Left forelimb (tissue), 1 donor: ENCODE measurements at regions not wholly inside any gene's neighbourhood (a gene's known extent, or its start where the extent isn't known, plus 50 kb on each side); places are given as distances from the start of the nearest gene placed in this dataset.
"Not testable (repeated sequence)": the region's sequence is repeated elsewhere in the genome, so short reads cannot be mapped to it uniquely, and the experiment has no call there.

Experiments
- DNase-seq: peaks from one replicate; pipeline ENCODE4 v3.0.0-alpha.2; 2018; ENCODE audit warnings: low spot score

DNA sequence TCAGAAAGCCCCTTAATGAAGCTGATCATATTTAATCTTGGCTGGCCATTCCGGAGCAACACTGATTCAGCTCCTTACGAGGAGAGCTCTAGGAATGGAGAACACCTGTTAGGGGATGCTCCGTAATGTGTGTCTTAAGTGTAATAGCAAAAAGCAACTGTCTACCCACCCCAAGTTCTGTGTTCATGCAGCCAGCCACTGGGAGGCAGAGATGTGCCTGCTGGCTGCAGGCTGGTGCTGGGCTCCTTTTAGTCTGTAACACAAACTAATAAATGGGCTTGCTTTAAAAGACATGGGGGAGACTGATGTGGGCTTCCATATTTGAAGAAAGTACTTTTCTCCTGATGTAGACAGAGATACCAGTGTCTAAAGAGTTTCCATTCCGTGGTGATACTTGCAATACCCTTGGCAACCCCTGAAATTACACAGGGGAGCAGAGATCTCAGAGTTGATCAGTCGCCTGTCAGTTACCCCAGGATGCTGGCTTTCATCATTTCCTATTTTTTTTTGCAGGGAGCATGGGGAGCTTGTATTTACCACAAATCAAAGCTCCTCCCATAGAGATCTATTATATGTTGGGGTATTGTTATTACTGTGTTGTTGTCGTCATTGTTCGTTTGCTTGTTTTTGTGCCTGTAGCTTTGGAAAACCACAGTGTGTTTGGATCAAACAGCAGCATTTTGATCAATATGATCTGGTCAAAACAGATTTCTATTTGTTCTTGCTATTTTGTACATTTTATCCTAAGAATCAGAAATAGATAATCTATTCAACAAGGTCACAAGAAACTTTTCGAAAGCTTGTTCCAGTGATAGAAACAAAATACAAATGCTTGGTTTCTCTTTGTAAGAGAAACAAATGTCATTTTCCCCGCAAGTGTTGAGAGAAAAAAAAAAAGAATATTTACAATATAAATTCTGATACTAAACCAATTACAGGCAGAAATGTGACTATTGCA, 65.8 kb downstream of the MTX3 start:
- DNase-seq = no peak

DNA sequence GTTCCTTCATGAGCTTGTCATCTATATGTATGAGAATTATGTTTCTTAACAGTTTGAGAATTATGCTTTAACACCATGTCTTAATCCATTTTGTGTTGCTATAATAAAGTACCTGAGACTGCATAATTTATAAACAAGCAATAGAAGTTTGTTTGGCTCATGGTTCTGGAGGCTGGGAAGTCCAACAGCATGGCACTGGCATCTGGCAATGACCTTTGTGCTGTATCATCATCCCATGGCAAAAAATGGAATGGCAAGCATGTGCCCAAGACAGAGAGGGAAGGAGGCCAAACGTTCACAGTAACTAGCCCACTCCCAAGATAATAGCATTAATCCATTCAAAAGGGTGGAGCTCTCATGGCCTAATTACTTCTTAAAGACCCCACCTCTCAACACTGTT, 67.6 kb downstream of the MTX3 start:
- no peak for DNase-seq

DNA sequence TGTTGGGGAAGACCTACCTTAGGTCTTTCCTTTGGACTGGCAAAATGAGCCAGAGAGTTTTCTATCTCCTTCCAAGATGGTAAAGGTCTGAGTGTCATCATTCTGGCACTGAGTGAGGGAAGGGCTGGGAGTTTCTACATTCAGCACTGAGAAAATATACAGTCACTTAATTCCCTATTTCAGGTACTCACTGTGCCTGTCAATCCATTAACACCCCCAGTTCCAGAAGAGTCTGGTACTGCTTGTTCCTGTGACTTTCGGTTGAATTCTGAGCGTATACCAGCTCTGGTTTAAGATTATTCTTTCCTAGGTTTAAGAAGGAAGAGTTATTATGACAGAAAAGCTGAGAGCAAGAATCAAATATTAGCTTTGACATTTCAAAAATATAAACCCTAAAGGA, 68.4 kb downstream of the MTX3 start:
- DNase-seq = no peak

DNA sequence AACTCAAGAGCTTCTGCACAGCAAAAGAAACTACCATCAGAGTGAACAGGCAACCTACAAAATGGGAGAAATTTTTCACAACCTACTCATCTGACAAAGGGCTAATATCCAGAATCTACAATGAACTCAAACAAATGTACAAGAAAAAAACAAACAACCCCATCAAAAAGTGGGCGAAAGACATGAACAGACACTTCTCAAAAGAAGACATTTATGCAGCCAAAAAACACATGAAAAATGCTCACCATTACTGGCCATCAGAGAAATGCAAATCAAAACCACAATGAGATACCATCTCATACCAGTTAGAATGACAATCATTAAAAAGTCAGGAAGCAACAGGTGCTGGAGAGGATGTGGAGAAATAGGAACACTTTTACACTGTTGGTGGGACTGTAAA, 83.6 kb downstream of the MTX3 start:
- DNase-seq = not testable (repeated sequence)

DNA sequence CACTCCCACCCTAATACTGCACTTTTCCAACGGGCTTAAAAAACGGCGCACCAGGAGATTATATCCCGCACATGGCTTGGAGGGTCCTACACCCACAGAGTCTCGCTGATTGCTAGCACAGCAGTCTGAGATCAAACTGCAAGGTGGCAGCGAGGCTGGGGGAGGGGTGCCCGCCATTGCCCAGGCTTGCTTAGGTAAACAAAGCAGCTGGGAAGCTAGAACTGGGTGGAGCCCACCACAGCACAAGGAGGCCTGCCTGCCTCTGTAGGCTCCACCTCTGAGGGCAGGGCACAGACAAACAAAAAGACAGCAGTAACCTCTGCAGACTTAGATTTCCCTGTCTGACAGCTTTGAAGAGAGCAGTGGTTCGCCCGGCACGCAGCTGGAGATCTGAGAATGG, 88.5 kb downstream of the MTX3 start:
- DNase-seq = not testable (repeated sequence)

DNA sequence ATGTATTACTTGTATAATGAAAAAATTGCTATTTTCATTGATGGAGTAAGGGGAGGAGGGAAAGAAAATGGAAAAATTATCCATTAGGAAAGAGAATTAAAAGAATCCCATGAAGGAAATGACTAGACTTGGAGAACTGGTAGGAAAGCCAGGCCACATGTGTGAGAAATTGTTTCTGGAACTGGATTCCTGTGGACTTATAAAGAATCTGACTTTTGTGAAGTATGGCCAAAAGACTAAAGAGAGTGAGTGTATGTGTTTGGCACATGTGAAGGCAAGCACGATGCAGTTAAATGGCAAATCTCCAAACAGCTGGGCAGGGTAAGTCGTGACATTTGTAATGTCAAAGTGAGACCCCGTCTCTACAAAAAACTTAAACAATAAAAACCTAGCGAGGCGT, 89.4 kb downstream of the MTX3 start:
- no peak for DNase-seq

DNA sequence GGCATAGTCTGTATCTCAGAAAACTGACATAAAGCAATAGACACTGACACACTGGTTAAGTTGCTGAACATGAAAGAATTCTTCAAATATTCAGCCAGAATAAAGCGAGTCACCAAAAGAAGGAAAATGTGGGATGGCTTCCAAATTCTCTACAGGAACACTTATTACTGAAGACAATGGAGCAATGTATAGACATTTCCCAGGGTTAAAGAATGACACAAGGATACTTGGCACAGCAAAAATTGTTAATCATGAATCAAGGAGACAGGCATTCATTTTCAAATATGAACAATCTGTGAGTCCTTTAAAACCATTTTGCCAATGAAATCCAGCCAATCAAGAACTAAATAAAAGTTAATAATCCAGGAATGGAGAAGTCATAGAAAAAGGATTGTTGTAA, 92.5 kb downstream of the MTX3 start:
- no peak for DNase-seq

DNA sequence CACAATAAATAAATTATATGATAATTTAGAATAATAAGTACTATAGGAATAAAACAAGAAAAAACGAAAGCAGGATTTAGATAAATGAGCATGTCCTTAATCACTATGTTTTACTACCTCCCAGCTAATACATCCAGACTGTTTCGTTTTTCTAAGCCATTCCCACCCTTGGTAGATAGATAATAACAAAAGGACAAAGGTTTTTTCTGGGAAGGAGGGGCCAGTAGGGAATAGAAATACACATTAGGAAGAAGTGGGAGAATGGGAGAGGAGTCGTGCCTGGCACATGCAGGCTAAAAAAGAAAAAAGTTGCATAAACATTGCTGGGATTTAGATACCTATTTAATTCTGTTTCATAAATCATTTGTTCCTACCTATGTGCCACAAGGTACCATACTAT, 97.1 kb downstream of the MTX3 start:
- no peak for DNase-seq

DNA sequence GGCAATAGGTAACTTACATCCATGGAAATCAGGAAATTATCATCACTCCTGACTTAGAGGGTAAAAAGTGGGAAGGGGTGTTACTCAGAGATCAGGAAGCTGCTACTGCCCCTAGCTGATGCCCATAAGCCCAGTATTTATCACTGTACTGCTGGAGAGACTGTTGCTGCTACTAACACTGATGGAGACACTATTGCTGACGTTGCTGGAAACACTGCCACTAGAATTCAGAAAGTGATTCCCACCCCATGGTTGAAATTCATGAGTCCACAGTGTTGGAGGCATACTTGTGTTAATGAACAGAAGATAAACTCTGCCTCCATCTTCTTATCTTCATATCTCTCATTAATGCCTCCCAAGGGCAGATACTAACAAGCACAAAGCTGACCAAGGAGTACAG, 97.6 kb downstream of the MTX3 start:
- no peak for DNase-seq

DNA sequence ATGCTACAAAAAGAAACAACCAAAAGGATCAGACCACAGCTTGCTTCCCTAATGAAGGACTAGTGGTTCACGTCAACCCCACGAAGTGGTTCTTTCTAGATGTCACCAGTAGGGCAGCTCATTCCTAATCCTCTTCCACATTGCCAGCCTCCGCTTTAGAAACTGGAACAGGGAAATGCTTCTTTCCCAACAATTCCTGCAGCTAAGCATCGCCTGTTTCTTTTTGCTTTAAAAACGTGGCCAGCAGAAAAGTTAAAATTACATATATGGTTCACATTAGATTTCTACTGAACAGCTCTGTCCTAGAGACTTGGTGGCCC, 100.2 kb downstream of the MTX3 start:
- no peak for DNase-seq

DNA sequence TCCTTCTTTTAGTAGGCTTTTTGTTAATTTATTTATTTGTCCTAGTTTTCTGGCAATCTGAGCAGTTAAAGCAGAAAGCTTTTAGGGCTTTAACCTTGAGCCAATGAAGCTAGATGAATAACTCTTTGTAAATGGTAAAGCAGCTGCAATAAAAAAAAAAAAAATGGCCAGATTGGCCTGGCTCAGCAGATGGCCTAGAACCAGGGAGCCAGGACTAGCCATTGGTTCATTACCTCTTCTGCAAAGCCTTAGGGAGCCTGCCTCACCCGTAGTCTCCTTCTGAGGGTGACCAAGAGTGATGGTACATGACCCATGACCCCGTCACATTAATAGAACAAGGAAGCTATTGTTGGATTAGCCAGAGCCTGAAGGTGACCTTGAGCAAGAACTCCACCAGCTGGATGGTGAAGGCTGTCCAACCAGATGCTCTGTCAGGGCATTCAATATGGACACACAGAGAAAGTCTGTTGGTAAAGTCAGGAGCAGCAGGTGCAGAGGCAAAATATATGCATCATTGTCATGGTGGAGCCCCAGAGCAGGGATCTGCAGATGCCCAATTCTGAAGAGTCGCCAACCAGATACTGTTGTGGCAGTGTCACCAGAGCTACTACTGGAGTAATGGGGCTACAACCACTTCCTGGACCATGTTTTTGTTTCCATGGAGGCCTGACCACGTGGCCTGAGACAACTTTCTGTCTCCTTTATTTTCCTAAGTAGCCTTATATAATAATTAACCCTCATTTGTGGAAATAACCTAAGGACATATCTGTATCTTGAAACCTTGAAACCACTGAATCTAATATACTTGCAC, 100.7 kb downstream of the MTX3 start:
- DNase-seq = no peak

DNA sequence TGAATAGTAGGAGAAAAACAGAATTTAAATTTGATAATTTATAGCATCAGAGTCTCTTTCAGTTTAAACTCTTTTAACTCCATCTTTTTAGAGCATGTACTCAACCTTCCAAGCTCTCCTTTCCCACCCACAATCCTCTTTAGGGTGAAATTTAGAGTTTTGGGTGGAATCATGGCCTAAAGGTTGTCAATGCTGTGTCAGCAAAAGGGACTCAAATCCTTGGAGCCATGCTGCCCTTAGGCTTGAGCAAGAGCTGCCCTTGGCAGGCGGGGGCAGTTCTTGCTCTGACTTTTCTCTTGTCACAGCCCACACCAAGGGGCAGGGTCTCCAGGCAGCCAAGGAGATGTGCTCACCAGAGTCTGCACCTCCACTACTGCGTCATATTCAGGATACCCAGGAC, 102.4 kb downstream of the MTX3 start:
- no peak for DNase-seq

DNA sequence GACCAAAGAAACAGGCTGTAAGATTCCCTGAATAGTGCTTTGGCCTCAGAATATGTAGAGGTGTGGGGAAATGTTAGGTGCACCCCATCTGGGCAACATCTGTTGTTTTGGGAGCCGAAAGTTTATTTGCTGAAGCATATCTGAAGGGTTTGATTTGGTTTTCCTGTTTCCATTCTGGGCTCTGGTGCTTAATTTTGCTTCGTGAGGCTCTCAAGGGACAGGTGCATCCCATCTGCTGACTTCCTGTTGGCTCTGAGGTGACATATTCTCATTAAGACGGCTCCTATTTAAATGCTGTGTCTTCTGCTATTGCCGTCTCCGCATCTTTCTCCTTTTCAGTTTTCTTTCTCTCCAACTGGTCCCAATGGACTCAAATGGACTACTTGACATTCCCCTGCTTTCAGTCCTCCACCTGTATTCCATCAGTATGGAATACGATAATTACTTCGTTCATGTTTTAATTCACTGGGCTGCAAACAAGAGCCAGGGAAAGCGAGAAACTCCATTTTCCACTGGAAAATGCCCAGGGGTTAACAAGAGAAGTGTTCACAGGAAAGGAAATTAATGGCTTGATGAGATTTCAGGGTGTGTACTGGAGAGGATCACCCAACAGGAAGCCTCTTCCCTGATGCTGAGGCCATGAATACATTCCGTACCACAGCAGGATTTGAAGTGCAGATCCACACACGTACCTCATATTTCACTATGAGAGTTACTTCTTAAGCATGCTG, 104.0 kb downstream of the MTX3 start:
- DNase-seq = no peak

DNA sequence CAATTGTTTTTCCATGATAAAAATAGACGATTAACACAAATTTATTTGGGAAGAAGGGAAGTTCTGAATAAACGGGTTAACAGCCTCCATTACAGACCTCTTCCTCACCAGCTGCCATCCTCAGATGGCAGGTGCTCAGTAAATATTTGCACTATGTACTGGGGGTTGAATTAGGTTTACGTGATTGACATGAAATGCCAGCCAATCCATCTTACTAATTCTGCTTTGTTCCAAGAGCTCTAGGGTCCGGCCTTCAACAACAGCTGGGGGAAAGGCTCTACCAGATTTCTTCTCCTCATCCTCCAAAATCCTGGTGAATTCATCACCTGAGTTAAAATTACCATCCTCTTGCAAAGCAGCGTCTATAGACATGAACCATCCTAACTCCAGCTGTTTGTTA, 104.6 kb downstream of the MTX3 start:
- no peak for DNase-seq

DNA sequence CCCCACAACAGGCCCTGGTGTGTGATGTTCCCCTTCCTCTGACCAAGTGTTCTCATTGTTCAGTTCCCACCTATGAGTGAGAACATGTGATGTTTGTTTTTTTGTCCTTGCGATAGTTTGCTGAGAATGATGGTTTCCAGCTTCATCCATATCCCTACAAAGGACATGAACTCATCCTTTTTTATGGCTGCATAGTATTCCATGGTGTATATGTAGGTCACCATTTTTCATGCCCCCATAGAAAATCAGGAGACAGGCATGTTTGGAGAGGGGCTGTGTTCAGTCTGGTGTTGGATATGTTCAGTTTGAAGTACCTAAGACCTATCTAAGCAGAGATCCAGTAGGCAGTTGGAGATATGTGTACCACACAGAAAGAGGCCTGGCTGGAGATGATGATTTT, 111.2 kb downstream of the MTX3 start:
- not testable (repeated sequence) for DNase-seq

DNA sequence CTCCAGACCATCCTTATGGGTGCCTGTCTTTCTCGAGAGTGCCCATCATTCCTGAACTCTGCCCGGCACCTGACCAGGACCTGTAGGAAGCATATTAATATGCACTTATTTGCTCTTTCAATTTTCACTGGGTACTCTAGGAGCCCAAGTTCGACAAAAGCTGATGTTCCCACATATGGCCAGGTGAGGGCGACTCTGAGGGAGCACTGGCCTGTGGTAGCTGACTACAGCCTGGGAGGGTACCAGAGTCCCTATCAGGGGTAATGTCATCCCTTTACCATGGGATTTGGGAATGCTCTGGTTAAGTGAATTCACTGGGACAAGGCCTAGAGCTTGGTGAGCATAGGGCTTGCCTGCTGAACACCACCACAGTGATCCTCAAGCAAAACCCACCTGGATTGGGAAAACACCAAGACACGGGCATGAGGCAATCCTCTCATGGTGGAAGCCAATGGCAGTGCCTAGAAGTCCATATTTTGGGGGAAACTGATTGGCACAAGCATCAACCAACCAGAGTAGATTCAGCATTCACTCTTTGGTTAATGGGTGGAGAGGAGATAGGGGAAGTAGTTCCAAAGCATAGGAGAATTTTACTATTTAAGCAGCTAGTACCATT, 112.2 kb downstream of the MTX3 start:
- DNase-seq = no peak

DNA sequence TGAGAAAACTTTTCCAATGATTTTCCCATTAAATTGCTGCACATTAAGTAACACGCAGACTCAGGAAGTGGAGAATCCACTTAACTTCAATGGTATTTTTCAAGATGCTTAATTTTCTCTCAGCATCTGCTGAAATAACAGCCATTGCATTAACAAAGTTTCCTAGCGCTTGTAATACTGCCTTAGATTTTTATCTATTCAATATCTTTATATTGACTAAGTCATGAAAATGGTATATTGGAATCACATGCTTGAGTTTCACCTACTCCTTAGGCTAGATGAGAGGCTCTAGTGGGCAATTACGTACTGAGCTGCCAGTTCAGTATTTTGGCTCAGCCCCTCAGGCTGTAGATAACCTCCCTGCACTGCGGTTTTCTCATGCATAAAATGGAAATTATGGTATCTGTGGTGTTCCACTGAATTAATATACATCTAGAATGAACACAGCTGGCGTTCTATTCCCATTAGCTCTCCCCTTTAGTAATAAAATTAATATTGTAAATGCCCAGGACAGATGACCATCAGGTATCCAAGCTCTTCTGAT, 112.9 kb downstream of the MTX3 start:
- no peak for DNase-seq

DNA sequence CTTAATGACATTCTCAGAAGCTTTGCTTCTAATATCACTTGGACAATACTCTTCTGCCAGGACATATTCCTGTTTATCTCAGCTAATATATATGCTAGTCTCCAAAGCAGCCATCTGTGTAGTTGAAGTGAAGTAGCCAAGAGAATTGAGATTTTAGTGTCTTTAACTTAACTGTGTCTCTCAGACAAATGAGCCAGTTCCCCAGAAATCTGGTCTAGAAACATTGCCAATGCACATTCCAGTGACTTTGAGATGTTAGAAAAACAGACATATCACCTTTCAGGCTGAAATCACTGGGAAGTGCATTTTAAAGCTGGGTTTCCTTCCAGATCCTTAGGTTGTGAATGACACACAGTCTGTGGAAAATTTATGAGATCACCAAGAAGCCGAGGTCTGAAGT, 114.6 kb downstream of the MTX3 start:
- DNase-seq = no peak

DNA sequence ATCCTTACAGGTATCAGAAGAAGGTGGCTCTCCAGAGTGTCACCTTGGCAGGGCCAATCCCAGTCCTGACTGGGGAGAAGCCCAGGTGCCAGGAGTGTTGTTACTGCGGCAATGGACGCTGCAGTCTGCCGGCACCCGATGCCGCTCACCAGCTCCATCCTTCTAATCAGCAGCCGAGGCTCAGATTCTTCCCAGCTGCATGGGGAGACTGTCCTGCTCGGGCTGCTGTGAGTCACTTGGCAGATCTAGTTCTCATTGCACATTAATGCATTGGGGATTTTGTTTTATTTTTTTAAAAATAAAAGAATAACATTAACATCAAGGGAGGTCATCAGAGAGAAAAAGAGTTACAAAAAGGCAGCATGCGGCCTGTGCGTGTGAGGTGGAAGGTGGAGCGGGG, 115.8 kb downstream of the MTX3 start:
- DNase-seq = no peak

DNA sequence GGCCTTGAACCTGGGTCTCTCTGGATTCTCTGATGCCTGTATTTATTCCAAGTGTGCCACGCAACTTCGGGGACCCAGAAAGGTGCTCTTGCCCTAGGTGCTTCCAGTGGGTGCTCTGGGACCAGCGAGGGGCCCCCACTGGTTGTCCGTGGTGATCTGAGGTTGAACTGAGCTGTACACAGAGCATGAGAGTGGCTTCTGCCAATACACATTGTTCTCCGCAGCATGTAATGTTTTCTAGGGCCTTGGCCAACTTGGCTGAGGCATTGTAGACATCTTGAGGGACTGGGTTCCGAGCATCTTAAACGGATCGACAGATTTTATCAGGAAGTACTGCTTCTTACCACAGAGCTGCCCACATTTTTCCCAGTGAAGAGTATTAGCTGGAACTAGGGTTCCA, 117.9 kb downstream of the MTX3 start:
- no peak for DNase-seq

DNA sequence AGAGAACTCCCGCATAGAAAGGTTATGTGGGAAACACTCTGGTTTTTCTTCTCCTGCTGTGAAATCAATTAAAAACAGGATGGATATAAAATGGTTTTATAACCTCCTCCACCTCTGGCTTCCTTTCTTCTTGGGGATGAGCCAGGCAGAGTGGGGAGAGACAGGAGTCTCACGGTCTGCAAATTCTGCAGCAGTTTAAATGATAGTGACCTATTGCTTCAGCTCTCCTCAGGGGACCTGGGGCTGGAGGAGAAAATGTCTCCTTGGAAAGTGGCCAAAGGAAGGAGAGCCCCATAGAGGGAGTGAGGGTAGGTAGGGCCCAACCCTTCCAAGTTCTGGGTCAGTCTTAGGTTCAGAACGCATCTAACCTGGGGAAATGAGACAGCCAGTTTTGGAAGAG, 118.8 kb downstream of the MTX3 start:
- DNase-seq = no peak
